Psoas muscle (tissue), 7 donors: ENCODE measurements at regions not wholly inside any gene's neighbourhood (a gene's known extent, or its start where the extent isn't known, plus 50 kb on each side); places are given as distances from the start of the nearest gene placed in this dataset.

ENCODE experiments used
- ATAC-seq, 4 donors: fragments of 200-7000 bp; cut with Tn5 transposase; one replicate each; pipeline ENCODE4 v1.9.1; 2020; ENCODE audit warnings: moderate library complexity in 3 of 4, mild to moderate bottlenecking in 2 of 4
- DNase-seq, 2 donors: peaks; one replicate each; pipeline ENCODE4 v3.0.0-alpha.2; 2020
- H3K27ac ChIP-seq: fragments of 200-600 bp; one replicate; pipeline ENCODE4 v1.8.0; 2022
- H3K27me3 ChIP-seq, 3 donors: fragments of 200-600 bp in 1 of 3; one replicate each; pipeline versions ENCODE4 v1.6.1 to v1.8.0; 2013 to 2022; ENCODE audit warnings: low read length in 2 of 3, mild to moderate bottlenecking in 2 of 3, moderate library complexity in 1 of 3; ENCODE audit not compliant: insufficient read depth in 3 of 3
- H3K36me3 ChIP-seq, 2 donors: fragments of 200-600 bp in 1 of 2; one replicate each; pipeline versions ENCODE4 v1.6.1 to v1.8.0; 2013 to 2022; ENCODE audit warnings: low read depth in 1 of 2, mild to moderate bottlenecking in 1 of 2, moderate library complexity in 1 of 2; ENCODE audit not compliant: insufficient read depth in 1 of 2
- H3K4me1 ChIP-seq: fragments of 200-600 bp; one replicate; pipeline ENCODE4 v1.8.0; 2022
- H3K4me3 ChIP-seq: fragments of 200-600 bp; one replicate; pipeline ENCODE4 v1.8.0; 2022; ENCODE audit warnings: mild to moderate bottlenecking
- H3K9me3 ChIP-seq: fragments of 200-600 bp; one replicate; pipeline ENCODE4 v1.8.0; 2022
- WGBS, 3 donors: extraction: QIAGEN DNeasy Blood & Tissue Kit; methylation state at CpG; one replicate each; pipeline versions ENCODE4 v1.1.6 to v1.1.7; 2013; 5-methylcytosine and 5-hydroxymethylcytosine counted together
- intact Hi-C, 2 donors: fragments of 100-400 bp; cut with DNase I; formaldehyde crosslinking; loops; one replicate each; pipeline versions ENCODE4 v1.11.0 to v1.14.2; 2022
- TF ChIP-seq, protein P1 (sequence below): fragments of 200-600 bp; IDR thresholded peaks from one replicate; pipeline ENCODE4 v1.8.0; 2022; ENCODE audit warnings: antibody characterized with exemption
- donor health status: healthy with polysubstance abuse.
- donor health status: DM: no; HTN: no; CAD: no; lungs with moderate emphysema.
- donor health status: Bipolar disorder and iron deficiency.
- donor health status: healthy.
- donor health status: DM: yes; HTN: yes; CAD: no.
- donor health status: DM: no; HTN: no; CAD: no.
- donor health status: DM: yes; HTN: yes; CAD: no.

DNA sequence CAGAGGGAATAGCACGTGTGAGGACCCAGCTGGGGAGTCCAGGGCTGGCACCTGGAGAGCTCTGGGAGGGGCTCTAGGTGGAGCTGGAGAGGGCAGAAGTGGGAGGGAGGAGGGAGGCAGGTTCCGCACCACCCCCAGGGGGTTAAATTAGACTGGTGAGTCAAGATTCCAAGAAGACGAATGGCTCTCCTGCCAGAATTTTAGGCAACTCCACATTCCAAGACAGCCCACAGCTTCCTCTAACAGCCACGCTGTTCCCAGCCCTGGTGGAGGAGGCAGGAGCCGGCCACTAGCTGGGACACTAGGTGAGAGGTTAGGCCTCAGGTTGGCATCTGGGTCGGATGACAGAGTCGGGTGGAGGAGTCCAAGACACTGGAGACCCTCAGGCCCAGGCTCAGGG lies 60.2 kb downstream of the TFAP2C start:
- Histone ChIP-seq H3K9me3 (no peaks in the 10 kb centered on the region), H3K4me1 (no peaks in the 10 kb centered on the region), H3K27me3 (peaks cover 0 to 2% (median 0%) of the 10 kb centered on the region in 3 donors), H3K4me3 (no peak overlapping the region), H3K27ac (no peak overlapping the region), H3K36me3 (no peaks in the 10 kb centered on the region)
- intact Hi-C loops: no loop called here
- ATAC-seq: no peak
- TF ChIP-seq, protein P1, sequence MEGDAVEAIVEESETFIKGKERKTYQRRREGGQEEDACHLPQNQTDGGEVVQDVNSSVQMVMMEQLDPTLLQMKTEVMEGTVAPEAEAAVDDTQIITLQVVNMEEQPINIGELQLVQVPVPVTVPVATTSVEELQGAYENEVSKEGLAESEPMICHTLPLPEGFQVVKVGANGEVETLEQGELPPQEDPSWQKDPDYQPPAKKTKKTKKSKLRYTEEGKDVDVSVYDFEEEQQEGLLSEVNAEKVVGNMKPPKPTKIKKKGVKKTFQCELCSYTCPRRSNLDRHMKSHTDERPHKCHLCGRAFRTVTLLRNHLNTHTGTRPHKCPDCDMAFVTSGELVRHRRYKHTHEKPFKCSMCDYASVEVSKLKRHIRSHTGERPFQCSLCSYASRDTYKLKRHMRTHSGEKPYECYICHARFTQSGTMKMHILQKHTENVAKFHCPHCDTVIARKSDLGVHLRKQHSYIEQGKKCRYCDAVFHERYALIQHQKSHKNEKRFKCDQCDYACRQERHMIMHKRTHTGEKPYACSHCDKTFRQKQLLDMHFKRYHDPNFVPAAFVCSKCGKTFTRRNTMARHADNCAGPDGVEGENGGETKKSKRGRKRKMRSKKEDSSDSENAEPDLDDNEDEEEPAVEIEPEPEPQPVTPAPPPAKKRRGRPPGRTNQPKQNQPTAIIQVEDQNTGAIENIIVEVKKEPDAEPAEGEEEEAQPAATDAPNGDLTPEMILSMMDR: no peak
- DNase-seq: no peak
- 27 to 33% (median 32%) methylated on average over 7 of the region's 7 CpGs for WGBS, 3 donors

DNA sequence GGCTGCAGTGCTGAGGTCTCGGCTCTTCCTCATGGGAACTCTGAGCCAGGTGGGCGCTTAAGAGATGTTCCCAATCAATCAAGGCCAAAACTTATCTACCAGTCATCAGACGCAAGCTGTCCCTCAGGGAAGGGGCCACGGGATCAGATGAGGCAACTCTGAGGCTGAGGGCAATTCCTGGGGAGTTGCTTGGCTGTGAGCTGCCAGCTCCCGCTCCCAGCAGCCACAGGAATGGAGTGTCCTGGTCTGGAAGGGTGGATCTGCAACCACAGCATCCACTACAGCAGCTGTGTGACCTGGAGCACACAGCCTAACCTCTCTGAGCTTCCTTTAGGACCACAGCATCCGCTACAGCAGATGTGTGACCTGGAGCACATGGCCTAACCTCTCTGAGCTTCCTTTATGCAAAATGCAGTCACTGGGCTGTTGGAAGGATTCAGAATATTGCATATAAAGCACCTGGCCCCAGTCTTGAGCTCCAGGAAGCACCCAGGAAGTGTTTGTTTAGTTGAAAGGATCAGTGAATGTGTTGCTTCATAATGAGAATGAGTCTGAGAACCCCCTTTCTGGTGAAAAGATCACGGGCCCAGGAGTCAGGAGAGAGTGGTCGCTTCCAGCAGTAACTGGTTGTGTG lies 60.9 kb downstream of the TFAP2C start:
- intact Hi-C loops: no loop called here
- Histone ChIP-seq H3K36me3 (no peaks in the 10 kb centered on the region), H3K27ac (no peak overlapping the region), H3K27me3 (peaks cover 0 to 2% (median 0%) of the 10 kb centered on the region in 3 donors), H3K4me1 (no peaks in the 10 kb centered on the region), H3K4me3 (no peak overlapping the region), H3K9me3 (no peaks in the 10 kb centered on the region)
- no peak for ATAC-seq
- TF ChIP-seq, protein P1: no peak
- DNase-seq: no peak
- 47 to 54% (median 51%) methylated on average over 8 of the region's 8 CpGs for WGBS, 3 donors

DNA sequence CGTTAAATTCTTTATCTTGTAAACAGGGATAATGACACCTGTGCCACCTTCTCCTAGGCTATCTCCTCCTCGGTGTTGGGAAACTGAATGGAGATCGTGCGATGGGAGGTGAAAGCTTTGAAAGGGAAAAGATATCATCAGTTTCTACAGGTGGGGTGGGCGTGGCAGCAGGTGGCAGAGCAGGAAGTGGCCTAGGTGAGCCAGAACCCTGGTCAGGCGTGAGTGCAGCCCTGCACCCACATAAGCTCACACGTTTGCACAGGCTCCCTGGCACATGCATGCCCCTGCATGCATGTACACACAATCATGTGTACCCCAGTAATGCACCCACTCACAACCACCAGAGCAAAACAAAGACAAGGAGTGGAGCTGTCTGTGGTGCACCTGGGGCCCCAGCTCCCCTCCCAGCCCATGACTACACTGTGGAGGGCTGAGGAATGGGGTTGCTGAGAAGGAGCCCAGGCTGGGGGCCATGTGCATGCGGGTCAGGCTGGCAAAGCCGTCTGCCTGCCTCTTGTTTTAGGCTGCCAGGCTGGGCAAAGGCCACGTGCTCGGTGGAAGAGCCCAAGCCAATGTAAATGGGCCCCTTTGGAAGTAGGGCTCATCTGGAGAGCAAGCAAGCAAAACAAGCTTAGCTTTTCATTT lies 61.5 kb downstream of the TFAP2C start:
- intact Hi-C loops: no loop called here
- DNase-seq: no peak
- Histone ChIP-seq H3K4me1 (no peaks in the 10 kb centered on the region), H3K27ac (no peak overlapping the region), H3K27me3 (peaks cover 0 to 2% (median 0%) of the 10 kb centered on the region in 3 donors), H3K9me3 (no peaks in the 10 kb centered on the region), H3K36me3 (no peaks in the 10 kb centered on the region), H3K4me3 (no peak overlapping the region)
- TF ChIP-seq, protein P1: no peak
- no peak for ATAC-seq
- 51 to 55% (median 51%) methylated on average over 11 of the region's 11 CpGs for WGBS, 3 donors

GRCh38 chr20:56691325-56691998 lies 62.4 kb downstream of the TFAP2C start:
- intact Hi-C loops: no loop called here
- ATAC-seq (no peak), DNase-seq (no peak)
- no peaks in the 10 kb centered on the region for H3K36me3 ChIP-seq
- no peaks in the 10 kb centered on the region for H3K9me3 ChIP-seq
- H3K27me3 ChIP-seq: peaks cover 0 to 2% (median 0%) of the 10 kb centered on the region in 3 donors
- WGBS, 3 donors: 58 to 65% (median 58%) methylated on average over 10 to 11 of the region's 11 CpGs
- H3K4me3 ChIP-seq: no peak overlapping the region
- TF ChIP-seq, protein P1: no peak
- no peaks in the 10 kb centered on the region for H3K4me1 ChIP-seq
- no peak overlapping the region for H3K27ac ChIP-seq
